Keratinocyte (primary cell): ENCODE measurements at regions not wholly inside any gene's neighbourhood (a gene's known extent, or its start where the extent isn't known, plus 50 kb on each side); places are given as distances from the start of the nearest gene placed in this dataset.

Source experiments
- DNase-seq: peaks from one replicate; pipeline ENCODE4 v3.0.0-alpha.2; 2011; ENCODE audit warnings: low read depth, missing footprints, low spot score
- FAIRE-seq: peaks from 2 replicates; lab custom pipeline; 2011; peaks lifted over from hg19 to GRCh38; lab: Jason Lieb, UNC
- H2AFZ ChIP-seq: 2 replicates; pipeline ENCODE4 v1.6.0; 2012; ENCODE audit warnings: low read length, control low read depth, inconsistent platforms; ENCODE audit not compliant: control insufficient read depth
- H3K27ac ChIP-seq: 2 replicates; pipeline ENCODE4 v1.5.1; 2011; ENCODE audit warnings: low read length; ENCODE audit not compliant: control insufficient read depth, insufficient read depth
- H3K27me3 ChIP-seq: 3 replicates; pipeline ENCODE4 v1.6.0; 2011; ENCODE audit warnings: low read length; ENCODE audit not compliant: control insufficient read depth, insufficient read depth; ENCODE audit errors: extremely low read depth
- H3K36me3 ChIP-seq, 2 experiments: 2 replicates in 1 of 2; 3 replicates in 1 of 2; pipeline ENCODE4 v1.5.1; 2011; ENCODE audit warnings: low read length in 2 of 2, mild to moderate bottlenecking in 1 of 2; ENCODE audit not compliant: control insufficient read depth in 2 of 2, insufficient read depth in 2 of 2; ENCODE audit errors: extremely low read depth in 1 of 2
- H3K4me1 ChIP-seq: 3 replicates; pipeline ENCODE4 v1.5.1; 2011; ENCODE audit warnings: low read length; ENCODE audit not compliant: control insufficient read depth, insufficient read depth; ENCODE audit errors: extremely low read depth
- H3K4me2 ChIP-seq: 3 replicates; pipeline ENCODE4 v1.6.0; 2011; ENCODE audit warnings: low read depth, low read length; ENCODE audit not compliant: control insufficient read depth, insufficient read depth; ENCODE audit errors: extremely low read depth
- H3K4me3 ChIP-seq, 3 experiments: fragments of 200-600 bp in 1 of 3; sonication (generic) in 1 of 3; 2 replicates in 2 of 3; 3 replicates in 1 of 3; pipeline ENCODE4 v1.5.1; 2011 to 2016; ENCODE audit warnings: low read length in 3 of 3, mild to moderate bottlenecking in 3 of 3, control low read depth in 2 of 3, inconsistent platforms in 1 of 3, low read depth in 1 of 3, mixed read lengths in 1 of 3, mixed run types in 1 of 3, moderate library complexity in 1 of 3; ENCODE audit not compliant: control insufficient read depth in 2 of 3, insufficient read depth in 2 of 3; ENCODE audit errors: extremely low read depth in 1 of 3
- H3K79me2 ChIP-seq: 2 replicates; pipeline ENCODE4 v1.6.0; 2012; ENCODE audit warnings: low read length; ENCODE audit not compliant: control insufficient read depth, insufficient read depth
- H3K9ac ChIP-seq: 3 replicates; pipeline ENCODE4 v1.6.0; 2011; ENCODE audit warnings: low read length; ENCODE audit not compliant: control insufficient read depth, insufficient read depth; ENCODE audit errors: extremely low read depth
- H3K9me1 ChIP-seq: 3 replicates; pipeline ENCODE4 v1.6.0; 2011; ENCODE audit warnings: low read length; ENCODE audit not compliant: control insufficient read depth, insufficient read depth; ENCODE audit errors: extremely low read depth
- H3K9me3 ChIP-seq: 2 replicates; pipeline ENCODE4 v1.5.1; 2012; ENCODE audit warnings: low read depth, low read length; ENCODE audit not compliant: control insufficient read depth
- H4K20me1 ChIP-seq: 3 replicates; pipeline ENCODE4 v1.6.0; 2011; ENCODE audit warnings: low read length; ENCODE audit not compliant: control insufficient read depth, insufficient read depth; ENCODE audit errors: extremely low read depth
- CTCF ChIP-seq, 3 experiments: IDR thresholded peaks in 1 of 3; conservative IDR thresholded peaks in 1 of 3; optimal IDR thresholded peaks in 1 of 3; 2 replicates in 2 of 3; 3 replicates in 1 of 3; pipeline versions ENCODE3 to v1.5.1; 2011; ENCODE audit warnings: low read length in 3 of 3, mild to moderate bottlenecking in 3 of 3, moderate library complexity in 2 of 3, control low read depth in 1 of 3, inconsistent platforms in 1 of 3; ENCODE audit not compliant: insufficient read depth in 2 of 3; ENCODE audit errors: extremely low read depth in 1 of 3
- EZH2 ChIP-seq: IDR thresholded peaks from one replicate; pipeline ENCODE4 v1.6.1; 2012; ENCODE audit warnings: inconsistent platforms, mild to moderate bottlenecking, low read length, moderate library complexity
- dilution Hi-C: fragments of 300-500 bp; cut with MboI; formaldehyde crosslinking; loops from one replicate; pipeline ENCODE4 v1.7.0; 2020; ENCODE audit warnings: low sequenced_read_pairs; ENCODE audit not compliant: extremely low pct_ligation_motif_present

- peaks cover 12% of the 10 kb centered on the region for H3K4me1 ChIP-seq
- no peaks in the 10 kb centered on the region for H3K9me3 ChIP-seq
- H3K4me3 ChIP-seq: no peak overlapping the region
- no peaks in the 10 kb centered on the region for H3K36me3 ChIP-seq
- no peaks in the 10 kb centered on the region for H3K79me2 ChIP-seq
- H4K20me1 ChIP-seq: no peaks in the 10 kb centered on the region
- DNase-seq (no peak), FAIRE-seq (no peak)
- no peak overlapping the region for H3K4me2 ChIP-seq
- dilution Hi-C loops: no loop called here
- H3K27me3 ChIP-seq: no peaks in the 10 kb centered on the region
- H2AFZ ChIP-seq: no peak overlapping the region
- H3K27ac ChIP-seq: no peak overlapping the region
- no peak overlapping the region for H3K9ac ChIP-seq
- TF ChIP-seq EZH2 (no peak), CTCF (optimal IDR thresholded peaks at IDR 0.05 in 1 of 3, IDR thresholded peaks at IDR 0.05 in 1 of 3, conservative IDR thresholded peaks at IDR 0.05 in 1 of 3; ENCODE audit: extremely low read depth in 1 of 3, insufficient read depth in 2 of 3, low read length in 3 of 3) (no peak)
- H3K9me1 ChIP-seq: no peaks in the 10 kb centered on the region
Observed at GRCh38 chr1:55311979-55312378, 96.8 kb upstream of the USP24 start.

GRCh38 chr1:55311057-55311641 lies 96.0 kb upstream of the USP24 start:
- Histone ChIP-seq H3K27ac (peak overlapping the region; percentile 2), H2AFZ (no peak overlapping the region), H3K79me2 (no peaks in the 10 kb centered on the region), H3K4me2 (peak overlapping the region; percentile 22), H3K4me1 (peaks cover 12% of the 10 kb centered on the region), H3K4me3 (no peak overlapping the region), H3K27me3 (no peaks in the 10 kb centered on the region), H4K20me1 (no peaks in the 10 kb centered on the region), H3K9me1 (no peaks in the 10 kb centered on the region), H3K9me3 (no peaks in the 10 kb centered on the region), H3K36me3 (no peaks in the 10 kb centered on the region), H3K9ac (no peak overlapping the region)
- TF ChIP-seq EZH2 (no peak), CTCF (optimal IDR thresholded peaks at IDR 0.05 in 1 of 3, IDR thresholded peaks at IDR 0.05 in 1 of 3, conservative IDR thresholded peaks at IDR 0.05 in 1 of 3; ENCODE audit: extremely low read depth in 1 of 3, insufficient read depth in 2 of 3, low read length in 3 of 3) (no peak)
- peak; percentile 77 for FAIRE-seq
- dilution Hi-C loops: no loop called here
- DNase-seq: no peak
